RKO (cell line): ENCODE measurements at regions not wholly inside any gene's neighbourhood (a gene's known extent, or its start where the extent isn't known, plus 50 kb on each side); places are given as distances from the start of the nearest gene placed in this dataset.
A peak's percentile ranks its signal among the peaks of the same experiment; 100 is the strongest.

Source experiments
- DNase-seq: peaks from one replicate; pipeline ENCODE4 v3.0.0-alpha.2; 2016; ENCODE audit warnings: low spot score

DNA sequence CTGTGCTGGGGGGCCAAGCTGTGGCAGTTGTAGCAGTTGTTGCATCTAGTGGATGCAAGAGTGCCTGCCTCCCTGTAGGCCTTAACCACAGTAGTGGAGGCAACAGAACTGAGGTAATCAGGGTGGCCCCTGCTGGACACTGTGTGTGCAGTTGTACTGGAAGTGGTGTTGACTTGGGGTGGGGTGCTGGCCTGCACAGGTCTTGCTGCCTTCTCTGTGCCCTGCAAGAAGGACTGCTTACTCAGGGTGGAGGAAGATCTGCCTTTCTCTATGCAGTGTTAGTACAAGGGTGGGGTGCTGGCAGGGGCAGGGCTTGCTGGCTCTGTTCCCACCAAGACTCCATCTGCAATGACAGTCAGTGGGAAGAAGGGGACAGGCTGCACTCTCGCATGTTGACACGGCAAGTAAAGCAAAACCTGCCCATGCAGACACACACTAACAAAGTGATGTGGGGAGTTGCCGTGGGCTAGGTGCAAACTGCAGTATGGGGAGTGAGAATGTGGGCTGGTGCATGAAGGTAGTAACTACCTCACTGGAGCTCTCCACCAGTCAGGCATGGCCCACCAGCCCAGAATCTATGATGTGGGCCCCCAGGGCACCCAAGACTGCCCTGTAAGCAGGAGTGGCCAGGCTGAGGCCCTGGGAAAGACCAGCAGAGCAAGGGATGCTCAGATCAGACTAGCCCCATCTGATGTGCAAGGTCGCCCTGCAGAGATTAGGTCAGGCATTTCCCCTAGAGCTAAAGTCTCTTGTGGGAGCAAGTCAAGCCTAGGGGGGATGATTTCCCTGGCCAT, 594.9 kb downstream of the TECRL start:
- no peak for DNase-seq

DNA sequence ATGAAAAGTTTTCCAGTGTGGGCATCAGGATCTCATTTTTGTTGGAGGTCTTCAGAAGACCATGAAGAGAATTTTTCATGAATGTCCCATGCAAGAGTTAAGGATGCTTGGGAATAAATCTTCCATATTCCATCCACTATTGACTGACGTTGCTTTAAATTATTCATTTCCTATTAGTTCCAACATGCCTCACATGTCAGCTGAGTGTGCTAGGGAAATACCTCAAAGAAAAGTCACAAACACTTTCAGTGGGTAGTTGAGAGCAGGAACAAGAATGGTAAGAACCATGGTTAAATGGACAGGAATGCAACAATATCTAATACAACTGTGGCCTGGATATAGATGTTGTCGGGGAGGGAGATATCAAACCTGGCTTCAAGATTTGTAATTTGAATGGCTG, 610.1 kb downstream of the TECRL start:
- no peak for DNase-seq

GRCh38 chr4:63795301-63795700, 613.9 kb downstream of the TECRL start:
- no peak for DNase-seq

- DNase-seq: no peak
Observed at GRCh38 chr4:63790377-63790776, 618.9 kb downstream of the TECRL start.

DNA sequence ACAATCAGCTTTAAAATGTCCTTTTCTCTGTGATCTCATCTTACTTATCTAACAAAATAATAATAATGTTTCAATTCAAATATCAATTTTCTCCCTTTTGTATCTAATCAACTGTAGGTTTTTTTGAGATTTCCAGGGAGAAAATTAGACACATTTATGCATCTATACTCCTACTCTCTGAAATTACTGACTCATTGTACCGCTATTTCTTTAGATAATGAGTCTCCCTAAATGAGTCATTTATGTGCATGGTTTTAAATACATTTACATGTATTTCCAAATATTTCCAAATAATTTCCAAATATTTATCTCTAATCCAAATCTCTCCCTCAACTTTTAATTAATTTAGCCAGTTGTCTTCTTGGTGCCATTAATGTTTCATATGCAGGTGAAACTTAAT, 621.0 kb downstream of the TECRL start:
- peak; percentile 52 for DNase-seq

DNA sequence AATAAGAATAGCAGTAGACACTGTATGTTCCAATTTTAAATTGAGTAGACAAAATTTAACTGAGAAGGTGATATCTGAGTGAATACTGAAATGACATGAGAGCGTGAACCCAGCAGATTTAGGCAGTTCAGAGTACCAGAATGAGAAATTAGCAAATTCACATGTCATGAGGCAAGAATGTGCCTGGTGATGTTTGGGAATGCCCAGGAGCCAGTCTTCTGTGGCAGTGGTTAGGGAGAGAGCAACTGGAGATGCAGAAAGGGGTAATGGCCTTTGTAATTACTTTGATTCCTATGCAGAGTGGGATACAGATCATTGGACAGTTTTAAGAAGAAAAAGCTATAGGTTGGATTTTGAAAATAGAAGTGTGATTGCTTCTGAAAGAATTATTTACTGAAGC, 621.9 kb downstream of the TECRL start:
- no peak for DNase-seq

DNA sequence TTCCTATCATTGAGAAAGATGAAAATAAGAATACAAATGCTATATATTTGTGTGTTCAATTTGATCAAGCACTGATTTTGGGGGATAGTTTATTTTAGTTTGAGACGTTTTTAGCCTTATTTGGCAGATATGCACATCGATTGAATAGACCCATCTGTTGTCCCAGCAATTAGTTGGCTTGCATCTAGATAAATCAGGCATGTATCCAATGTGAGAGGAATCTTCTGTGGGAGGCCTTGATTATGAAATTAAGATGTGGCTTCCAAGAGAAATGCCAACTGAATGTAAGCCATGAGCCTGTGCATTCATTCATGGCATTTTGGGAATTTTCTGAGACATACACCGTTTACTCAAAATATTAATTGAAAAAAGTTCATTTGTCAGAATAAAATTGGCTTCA, 623.1 kb downstream of the TECRL start:
- no peak for DNase-seq

GRCh38 chr4:63784822-63785221, 624.4 kb downstream of the TECRL start:
- no peak for DNase-seq

DNA sequence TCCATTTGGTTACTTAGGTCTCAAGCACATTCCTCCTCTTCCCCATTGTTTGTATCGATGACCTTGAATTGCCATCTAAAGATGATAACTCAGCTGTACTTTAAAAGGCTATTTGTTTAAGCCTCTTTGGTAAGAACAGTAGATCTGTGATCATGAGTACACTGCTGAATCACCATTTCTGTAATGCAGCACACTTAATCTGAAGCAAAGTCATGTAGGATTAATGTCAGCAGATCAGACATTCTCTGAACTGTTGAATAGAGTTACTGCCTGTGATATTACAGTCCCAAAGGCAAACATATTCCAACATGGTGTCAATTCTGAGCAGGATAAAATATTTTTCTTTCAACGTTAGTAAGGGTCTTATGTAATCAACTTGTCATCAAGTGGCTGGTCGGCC, 631.6 kb downstream of the TECRL start:
- DNase-seq: no peak

- DNase-seq: no peak
Observed at GRCh38 chr4:63764400-63764799, 644.9 kb downstream of the TECRL start.

- DNase-seq: no peak
Observed at GRCh38 chr4:63757929-63758328, 651.3 kb downstream of the TECRL start.

GRCh38 chr4:63742882-63743281, 666.4 kb downstream of the TECRL start:
- DNase-seq: no peak

DNA sequence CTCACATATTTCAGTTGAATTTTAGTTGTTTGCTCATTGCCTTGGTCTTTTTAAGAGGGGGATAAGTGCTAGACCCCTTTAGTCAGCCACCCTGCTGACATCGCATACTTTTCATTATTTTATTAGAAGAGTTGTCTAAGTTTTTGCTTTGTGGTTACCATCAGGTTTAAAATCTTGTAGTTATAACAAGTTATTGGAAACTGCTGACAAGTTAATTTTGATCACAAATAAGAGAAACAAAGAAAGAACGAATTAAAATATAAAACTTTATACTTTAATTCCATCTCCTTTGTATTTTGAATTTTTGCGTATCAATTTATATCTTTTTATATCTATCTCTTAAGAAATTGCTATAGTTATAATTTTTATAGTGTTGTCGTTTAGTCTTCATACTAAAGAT, 679.7 kb downstream of the TECRL start:
- DNase-seq: no peak

DNA sequence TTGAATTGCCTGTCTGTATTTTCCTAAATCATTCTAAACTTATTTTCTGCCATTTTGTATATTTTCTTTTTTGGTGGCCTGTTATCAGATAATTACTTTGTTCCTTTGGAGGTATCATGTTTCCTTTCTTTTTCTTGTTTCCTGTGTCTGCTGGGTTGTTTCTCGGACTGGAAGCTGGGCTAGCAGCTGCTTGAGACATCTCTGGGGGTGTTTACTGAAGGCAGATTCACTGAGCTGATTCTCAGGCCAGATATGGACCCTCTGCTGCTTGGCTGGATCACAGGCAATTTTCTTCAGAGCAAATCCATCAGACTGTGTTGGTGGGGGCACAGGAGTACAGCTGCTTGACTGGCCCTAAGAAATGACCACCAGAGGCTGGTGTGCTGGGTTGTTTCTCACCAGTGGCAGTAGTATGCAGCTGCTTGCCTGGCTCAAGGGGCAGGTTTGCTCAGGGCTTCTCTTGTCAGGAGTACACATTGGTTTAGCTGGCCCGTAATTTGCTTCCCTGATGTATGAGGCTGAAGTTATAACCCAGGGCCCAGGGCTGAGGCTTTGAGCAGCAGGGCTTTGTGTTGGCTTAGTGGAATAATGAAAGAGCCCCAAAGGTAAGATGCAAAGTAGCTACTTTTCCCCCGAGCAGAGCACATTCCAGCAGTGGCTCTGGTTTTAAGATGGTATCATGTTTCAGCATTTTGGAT, 680.6 kb downstream of the TECRL start:
- DNase-seq: no peak

DNA sequence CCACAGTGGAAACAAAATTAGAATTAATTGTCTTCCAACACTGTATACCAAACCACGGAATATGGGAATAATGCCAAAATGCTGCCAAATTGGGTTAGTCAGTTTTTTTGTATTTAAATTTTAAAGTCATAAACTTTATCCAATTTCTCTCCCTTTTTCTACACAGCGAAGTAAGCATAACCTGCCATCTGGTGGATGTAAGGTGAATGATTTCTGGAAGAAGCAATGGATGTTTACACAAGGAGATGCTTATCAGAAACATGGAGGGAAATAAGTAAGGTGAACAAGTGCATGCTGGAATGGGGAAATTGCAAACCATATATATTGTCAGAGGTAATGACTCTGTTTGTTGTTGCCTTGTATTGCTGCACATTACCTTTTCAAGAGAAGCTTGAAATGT, 691.9 kb downstream of the TECRL start:
- peak; percentile 69 for DNase-seq

DNA sequence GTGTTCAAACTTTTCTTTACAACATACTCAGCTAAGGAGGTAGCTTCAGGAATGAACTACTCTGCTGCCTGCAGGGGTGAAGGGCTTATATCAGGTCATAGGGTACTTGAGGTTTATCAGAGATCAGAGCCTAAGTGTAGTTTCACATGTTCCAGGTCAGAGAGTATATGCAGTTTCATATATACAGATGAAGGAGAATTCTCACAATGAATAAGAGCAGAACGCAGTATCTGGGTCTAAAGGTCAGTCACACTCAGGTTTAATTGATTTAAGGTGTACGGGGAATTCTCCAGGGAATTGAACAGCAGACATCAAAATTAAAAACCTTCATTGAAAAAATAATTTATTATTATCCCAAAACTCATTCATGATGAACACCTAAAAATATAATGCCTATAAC, 700.6 kb downstream of the TECRL start:
- DNase-seq: no peak

DNA sequence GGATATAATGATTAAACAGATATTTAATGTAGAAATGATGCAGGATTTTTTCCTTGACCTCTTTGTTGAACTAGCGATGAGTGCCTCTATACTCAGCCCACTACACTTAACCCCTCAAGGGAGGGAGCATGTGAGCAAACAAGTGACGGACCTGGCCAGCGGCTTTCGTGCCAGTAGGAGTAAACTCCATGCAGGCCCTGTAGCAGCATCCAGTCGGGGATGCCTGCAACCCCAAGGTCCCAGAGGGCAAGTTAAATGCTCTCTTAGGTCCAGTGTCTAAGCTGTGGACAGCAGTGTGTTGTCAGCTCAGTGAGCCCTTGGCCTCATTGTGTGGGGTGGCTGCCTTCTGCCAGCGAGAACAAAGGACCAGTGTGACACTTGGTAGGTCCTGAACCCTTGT, 708.7 kb downstream of the TECRL start:
- DNase-seq: no peak

GRCh38 chr4:63693321-63693720, 715.9 kb downstream of the TECRL start:
- no peak for DNase-seq

DNA sequence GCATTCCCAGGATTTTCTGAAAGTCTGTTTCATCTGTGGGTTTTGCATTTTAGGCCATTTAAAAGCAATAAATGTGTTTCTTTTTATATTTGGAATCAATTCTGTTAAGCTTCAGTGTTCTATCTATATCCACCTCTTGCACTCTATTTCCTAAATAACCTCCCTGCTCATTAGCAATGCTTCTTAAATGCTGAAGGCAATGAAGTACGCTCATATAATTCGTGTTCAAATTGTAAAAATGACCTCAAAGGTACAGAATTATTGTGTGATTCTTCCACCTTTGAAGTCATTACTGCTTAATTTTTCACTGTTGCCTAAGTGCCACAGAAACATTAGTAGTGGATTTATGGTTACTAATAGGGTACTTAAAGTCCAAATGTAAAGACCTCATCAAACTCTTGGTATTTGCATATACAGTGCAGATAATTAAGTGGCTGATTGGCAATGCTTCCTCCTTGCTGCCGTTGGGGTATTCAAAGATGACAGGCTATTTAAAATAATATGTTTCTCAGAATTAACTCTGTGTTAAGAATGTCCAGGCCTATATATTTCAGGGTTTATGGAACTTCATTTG, 730.8 kb downstream of the TECRL start:
- no peak for DNase-seq

DNA sequence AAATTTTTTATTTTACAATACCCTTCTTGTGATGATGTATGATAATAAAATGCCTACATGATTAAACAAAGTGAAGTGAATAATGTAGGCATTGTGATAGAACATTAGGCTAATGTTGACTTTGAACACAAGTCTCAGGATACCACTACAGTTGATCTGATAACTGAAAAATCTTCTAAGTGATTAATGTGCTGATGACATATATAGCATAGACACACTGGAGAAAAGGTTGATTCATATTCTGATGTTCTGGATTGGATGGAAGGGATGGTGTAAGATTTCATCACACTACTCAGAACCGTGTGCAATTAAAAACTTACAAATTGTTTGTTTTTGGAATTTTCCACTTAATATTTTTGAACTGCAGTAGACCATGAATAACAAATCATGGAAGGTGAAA, 738.5 kb downstream of the TECRL start:
- no peak for DNase-seq

DNA sequence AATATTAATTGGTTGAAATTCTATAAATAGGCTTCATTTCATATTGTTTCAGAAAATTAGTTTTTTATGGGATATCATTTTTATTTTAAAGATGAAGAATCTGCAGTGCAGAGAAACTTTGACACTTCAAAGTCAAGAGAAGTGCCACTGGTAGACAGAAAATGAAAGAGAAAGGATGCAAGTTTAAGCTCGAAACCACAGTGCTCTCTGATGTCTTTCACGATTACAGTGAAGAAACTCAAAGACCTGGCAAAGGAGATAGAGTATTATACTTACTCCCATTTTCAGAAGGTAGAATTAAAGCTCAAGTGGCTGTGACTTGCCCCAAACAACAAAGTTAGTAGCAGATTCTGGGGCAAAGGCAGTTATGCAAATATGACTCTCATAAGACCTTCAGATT, 745.4 kb downstream of the TECRL start:
- no peak for DNase-seq

DNA sequence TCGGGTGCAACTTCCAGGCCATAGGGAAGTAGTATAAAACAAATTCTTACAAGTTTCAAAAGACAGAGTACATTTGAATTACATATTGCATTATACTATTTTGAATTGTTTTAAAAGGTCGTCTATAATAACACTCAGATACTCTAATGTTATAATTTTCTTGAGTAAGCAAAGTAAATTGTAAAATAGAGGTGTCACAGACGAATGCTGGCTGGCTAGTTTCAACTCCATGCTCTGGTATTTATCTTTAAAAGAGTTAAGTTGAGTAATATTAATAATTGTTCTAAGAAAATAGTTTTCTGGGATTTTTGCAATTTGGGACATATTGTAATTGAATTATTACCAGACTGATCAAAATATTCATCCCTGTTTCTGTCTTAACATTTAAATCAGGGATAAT, 764.9 kb downstream of the TECRL start:
- no peak for DNase-seq

GRCh38 chr4:63637270-63637669, 772.0 kb downstream of the TECRL start:
- DNase-seq: no peak

GRCh38 chr4:63632858-63633257, 776.4 kb downstream of the TECRL start:
- DNase-seq: no peak
